Activated CD4-positive, alpha-beta memory T cell treated with anti-CD3 and anti-CD28 coated beads, Interleukin-2, amount 10 ng/mL, durations not matched to agents 7 days and 5 days (primary cell): ENCODE measurements at regions not wholly inside any gene's neighbourhood (a gene's known extent, or its start where the extent isn't known, plus 50 kb on each side); places are given as distances from the start of the nearest gene placed in this dataset.

Experiments used
- CTCF ChIA-PET: fragments of 350-600 bp; sonication (Branson Sonifier 250); formaldehyde crosslinking; loops from one replicate; lab custom pipeline; 2021; ENCODE audit warnings: antibody characterized with exemption, inconsistent platforms; lab: Charles Lee
- POLR2A ChIA-PET: fragments of 350-600 bp; sonication (Branson Sonifier 250); formaldehyde crosslinking; loops from one replicate; lab custom pipeline; 2021; ENCODE audit warnings: antibody characterized with exemption; lab: Charles Lee
- DNase-seq: peaks from one replicate; pipeline ENCODE4 v3.0.0-alpha.2; 2020
- H3K27ac Mint-ChIP-seq: one replicate; pipeline ENCODE4 v1.8.0; 2021; ENCODE audit warnings: mild to moderate bottlenecking, mixed read lengths
- H3K27me3 Mint-ChIP-seq: one replicate; pipeline ENCODE4 v1.8.0; 2021; ENCODE audit warnings: mixed read lengths
- H3K36me3 Mint-ChIP-seq: one replicate; pipeline ENCODE4 v1.8.0; 2021; ENCODE audit warnings: low read depth, mixed read lengths
- H3K4me1 Mint-ChIP-seq: one replicate; pipeline ENCODE4 v1.8.0; 2021; ENCODE audit warnings: mixed read lengths
- H3K4me3 Mint-ChIP-seq: one replicate; pipeline ENCODE4 v1.8.0; 2021; ENCODE audit warnings: mild to moderate bottlenecking, mixed read lengths
- H3K9me3 Mint-ChIP-seq: one replicate; pipeline ENCODE4 v1.8.0; 2021; ENCODE audit warnings: mixed read lengths

DNA sequence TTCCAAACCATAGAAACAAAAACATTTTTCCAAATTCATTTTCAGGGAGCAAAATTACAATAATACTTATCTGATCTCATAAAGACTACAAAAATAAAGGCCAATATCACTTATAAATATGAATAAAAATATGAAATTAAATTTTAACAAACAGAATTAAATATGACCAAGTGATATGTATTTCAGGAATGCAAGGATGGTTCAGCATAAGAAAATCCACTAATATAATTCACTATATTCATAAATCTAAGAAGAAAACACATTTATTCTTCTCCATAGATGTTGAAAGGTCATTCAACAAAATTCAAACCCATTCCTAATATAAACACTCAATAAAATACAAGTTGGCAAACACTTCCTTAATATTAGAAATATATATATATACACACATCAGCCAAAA, 115.2 kb upstream of the TMEM168 start:
- Mint-ChIP-seq H3K4me1 (no peaks in the 10 kb centered on the region), H3K27ac (no peak overlapping the region), H3K9me3 (peaks cover 12% of the 10 kb centered on the region), H3K27me3 (no peaks in the 10 kb centered on the region), H3K36me3 (peaks cover 16% of the 10 kb centered on the region), H3K4me3 (no peak overlapping the region)
- POLR2A ChIA-PET, result no interaction called here
- CTCF ChIA-PET, result no interaction called here
- no peak for DNase-seq

- H3K4me3 Mint-ChIP-seq, result no peak overlapping the region
- no peaks in the 10 kb centered on the region for H3K4me1 Mint-ChIP-seq
- ChIA-PET POLR2A (no interaction called here), CTCF (interaction anchor here (0.7 to 1.9 kb wide), 11 partner anchors 8 to 1145 kb away, joined by 3 to 20 read pairs (median 3); no protein-coding TSS in a partner anchor)
- DNase-seq, result peak; percentile 42
- no peak overlapping the region for H3K27ac Mint-ChIP-seq
- H3K9me3 Mint-ChIP-seq, result no peaks in the 10 kb centered on the region
- H3K27me3 Mint-ChIP-seq, result no peaks in the 10 kb centered on the region
- peaks cover 4% of the 10 kb centered on the region for H3K36me3 Mint-ChIP-seq
Measured at GRCh38 chr7:112898432-112899290, 108.5 kb upstream of the TMEM168 start.

DNA sequence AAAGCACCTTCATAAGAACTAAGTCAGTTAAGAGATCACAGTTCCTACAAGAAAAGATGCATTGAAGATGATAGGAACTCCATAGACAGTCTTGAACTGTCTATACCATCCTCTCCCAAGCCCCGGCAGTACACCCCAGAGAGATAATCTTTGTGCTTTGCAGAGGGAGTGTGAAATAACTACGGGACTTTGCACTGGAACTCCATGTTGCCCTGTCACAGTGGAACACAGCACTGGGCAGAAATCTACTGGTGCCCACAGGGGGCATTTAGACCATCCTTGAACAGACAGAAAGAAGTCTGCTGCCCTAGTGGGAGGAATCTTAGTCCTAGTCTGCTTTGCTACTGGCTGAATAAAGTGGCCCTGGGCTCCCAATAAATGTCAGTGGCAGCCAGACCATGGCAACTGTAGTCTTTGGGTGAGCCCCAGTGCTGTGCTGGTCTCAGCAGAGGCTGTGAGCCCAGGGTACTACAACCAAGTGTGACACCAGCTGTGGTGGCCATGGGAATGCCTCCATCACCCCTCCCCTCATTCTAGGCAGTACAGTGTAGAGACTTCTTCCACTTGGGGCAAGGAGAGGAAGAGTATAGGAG, 107.7 kb upstream of the TMEM168 start:
- H3K27ac Mint-ChIP-seq, result no peak overlapping the region
- H3K36me3 Mint-ChIP-seq, result peaks cover 4% of the 10 kb centered on the region
- H3K4me1 Mint-ChIP-seq, result no peaks in the 10 kb centered on the region
- H3K27me3 Mint-ChIP-seq, result no peaks in the 10 kb centered on the region
- H3K4me3 Mint-ChIP-seq, result no peak overlapping the region
- no peaks in the 10 kb centered on the region for H3K9me3 Mint-ChIP-seq
- no peak for DNase-seq
- CTCF ChIA-PET, result interaction anchor here (1.0 to 1.9 kb wide), 4 partner anchors 10 to 1144 kb away, joined by 3 to 20 read pairs (median 7); no protein-coding TSS in a partner anchor
- POLR2A ChIA-PET, result no interaction called here

- DNase-seq, result no peak
- Mint-ChIP-seq H3K27ac (no peak overlapping the region), H3K9me3 (no peaks in the 10 kb centered on the region), H3K27me3 (no peaks in the 10 kb centered on the region), H3K4me1 (no peaks in the 10 kb centered on the region), H3K36me3 (peaks cover 9% of the 10 kb centered on the region), H3K4me3 (no peak overlapping the region)
- POLR2A ChIA-PET, result no interaction called here
- CTCF ChIA-PET, result interaction anchor here (0.9 to 1.3 kb wide), 3 partner anchors 17 to 346 kb away, joined by 3 to 5 read pairs (median 4); no protein-coding TSS in a partner anchor
Measured at GRCh38 chr7:112896026-112896601, 105.9 kb upstream of the TMEM168 start.

DNA sequence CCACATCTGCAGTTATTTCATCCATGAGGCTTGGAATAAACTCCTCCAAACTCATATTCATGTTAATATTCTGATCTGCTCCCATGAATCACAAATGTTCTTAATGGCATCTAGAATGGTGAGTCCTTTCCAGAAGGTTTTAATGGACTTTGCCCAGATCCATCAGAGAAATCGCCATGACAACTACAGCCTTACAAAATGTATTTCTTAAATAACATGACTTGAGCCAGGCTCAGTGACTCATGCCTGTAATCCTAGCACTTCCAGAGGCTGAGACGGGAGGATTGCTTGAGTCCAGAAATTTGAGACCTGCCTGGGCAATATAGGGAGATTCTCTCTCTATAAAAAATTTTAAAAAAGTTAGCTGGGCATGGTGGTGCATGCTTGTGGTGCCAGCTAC, 102.1 kb upstream of the TMEM168 start:
- H3K27ac Mint-ChIP-seq, result no peak overlapping the region
- no peaks in the 10 kb centered on the region for H3K9me3 Mint-ChIP-seq
- H3K4me1 Mint-ChIP-seq, result no peaks in the 10 kb centered on the region
- ChIA-PET POLR2A (no interaction called here), CTCF (no interaction called here)
- no peak overlapping the region for H3K4me3 Mint-ChIP-seq
- H3K36me3 Mint-ChIP-seq, result peaks cover 9% of the 10 kb centered on the region
- DNase-seq, result no peak
- no peaks in the 10 kb centered on the region for H3K27me3 Mint-ChIP-seq

- Mint-ChIP-seq H3K27me3 (no peaks in the 10 kb centered on the region), H3K9me3 (no peaks in the 10 kb centered on the region), H3K4me3 (no peak overlapping the region), H3K36me3 (peaks cover 9% of the 10 kb centered on the region), H3K27ac (no peak overlapping the region), H3K4me1 (no peaks in the 10 kb centered on the region)
- POLR2A ChIA-PET, result no interaction called here
- CTCF ChIA-PET, result no interaction called here
- DNase-seq, result no peak
Measured at GRCh38 chr7:112891698-112892097, 101.5 kb upstream of the TMEM168 start.

GRCh38 chr7:112889834-112890438, 99.7 kb upstream of the TMEM168 start:
- H3K4me3 Mint-ChIP-seq, result no peak overlapping the region
- ChIA-PET CTCF (no interaction called here), POLR2A (no interaction called here)
- no peaks in the 10 kb centered on the region for H3K27me3 Mint-ChIP-seq
- no peak for DNase-seq
- no peak overlapping the region for H3K27ac Mint-ChIP-seq
- H3K36me3 Mint-ChIP-seq, result peaks cover 9% of the 10 kb centered on the region
- H3K4me1 Mint-ChIP-seq, result no peaks in the 10 kb centered on the region
- H3K9me3 Mint-ChIP-seq, result peaks cover 4% of the 10 kb centered on the region

DNA sequence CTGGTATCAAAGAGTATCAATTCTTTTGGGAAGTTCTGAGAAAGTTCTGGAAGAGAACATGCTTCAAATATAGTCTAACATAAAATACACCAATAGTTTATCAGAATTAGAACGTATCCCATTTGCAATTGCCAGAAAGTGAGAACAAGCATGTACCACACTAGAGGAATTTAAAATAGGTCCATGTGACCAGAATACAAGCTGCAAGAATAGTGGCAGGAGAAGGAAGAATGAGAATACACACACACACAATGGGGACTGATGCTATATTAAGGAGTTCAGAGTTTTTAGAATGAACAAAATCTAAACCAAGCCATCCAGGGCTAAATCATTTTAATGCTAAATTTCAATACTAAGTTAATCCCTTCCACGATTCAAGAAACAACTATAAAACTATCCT, 99.1 kb upstream of the TMEM168 start:
- Mint-ChIP-seq H3K27ac (no peak overlapping the region), H3K36me3 (peaks cover 6% of the 10 kb centered on the region), H3K9me3 (peaks cover 4% of the 10 kb centered on the region), H3K27me3 (no peaks in the 10 kb centered on the region), H3K4me3 (no peak overlapping the region), H3K4me1 (no peaks in the 10 kb centered on the region)
- ChIA-PET POLR2A (no interaction called here), CTCF (no interaction called here)
- no peak for DNase-seq

DNA sequence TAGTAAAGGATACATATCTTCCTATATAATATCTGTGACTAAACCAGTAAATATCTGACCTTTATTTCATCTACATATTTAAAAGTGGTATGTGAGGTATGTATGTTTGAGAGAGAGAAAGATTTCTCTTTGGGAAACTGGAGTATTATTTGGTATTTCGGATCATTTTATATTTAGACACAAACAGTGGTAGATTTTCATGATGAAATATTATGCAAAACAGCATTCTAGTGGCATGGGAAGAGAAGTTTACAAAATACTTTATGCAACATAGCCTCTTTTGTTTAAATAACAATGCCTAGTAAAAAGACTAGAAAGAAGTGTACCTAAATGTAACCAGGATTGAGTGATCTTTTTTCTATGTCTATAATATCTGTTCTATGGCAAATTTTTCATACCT, 98.6 kb upstream of the TMEM168 start:
- H3K4me3 Mint-ChIP-seq, result no peak overlapping the region
- no peak overlapping the region for H3K27ac Mint-ChIP-seq
- ChIA-PET POLR2A (no interaction called here), CTCF (no interaction called here)
- H3K36me3 Mint-ChIP-seq, result peaks cover 5% of the 10 kb centered on the region
- DNase-seq, result no peak
- H3K4me1 Mint-ChIP-seq, result no peaks in the 10 kb centered on the region
- no peaks in the 10 kb centered on the region for H3K27me3 Mint-ChIP-seq
- peaks cover 4% of the 10 kb centered on the region for H3K9me3 Mint-ChIP-seq

DNA sequence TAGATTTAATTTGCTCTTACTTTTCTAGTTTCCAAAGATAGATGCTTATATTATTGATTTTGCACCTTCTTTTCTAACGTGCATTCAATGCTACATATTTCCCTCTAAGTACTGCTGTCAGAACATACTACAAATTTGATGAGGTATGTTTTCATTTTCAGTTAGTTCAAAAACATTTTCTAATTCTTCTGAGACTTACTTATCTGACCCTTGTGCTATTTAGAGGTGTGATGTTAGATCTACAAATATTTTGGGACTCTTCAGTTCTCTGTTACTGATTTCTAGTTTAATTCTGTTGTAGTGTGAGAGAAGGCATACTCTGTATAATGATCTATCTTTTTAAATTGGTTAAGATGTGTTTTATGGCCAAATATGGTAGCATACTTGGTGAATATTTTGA, 97.8 kb upstream of the TMEM168 start:
- Mint-ChIP-seq H3K27me3 (no peaks in the 10 kb centered on the region), H3K36me3 (peaks cover 7% of the 10 kb centered on the region), H3K9me3 (peaks cover 4% of the 10 kb centered on the region), H3K27ac (no peak overlapping the region), H3K4me1 (no peaks in the 10 kb centered on the region), H3K4me3 (no peak overlapping the region)
- no peak for DNase-seq
- CTCF ChIA-PET, result no interaction called here
- POLR2A ChIA-PET, result no interaction called here

- Mint-ChIP-seq H3K9me3 (peaks cover 4% of the 10 kb centered on the region), H3K4me3 (no peak overlapping the region), H3K36me3 (peaks cover 4% of the 10 kb centered on the region), H3K27ac (no peak overlapping the region), H3K27me3 (no peaks in the 10 kb centered on the region), H3K4me1 (no peaks in the 10 kb centered on the region)
- no peak for DNase-seq
- CTCF ChIA-PET, result no interaction called here
- POLR2A ChIA-PET, result no interaction called here
Measured at GRCh38 chr7:112887337-112887736, 97.1 kb upstream of the TMEM168 start.

DNA sequence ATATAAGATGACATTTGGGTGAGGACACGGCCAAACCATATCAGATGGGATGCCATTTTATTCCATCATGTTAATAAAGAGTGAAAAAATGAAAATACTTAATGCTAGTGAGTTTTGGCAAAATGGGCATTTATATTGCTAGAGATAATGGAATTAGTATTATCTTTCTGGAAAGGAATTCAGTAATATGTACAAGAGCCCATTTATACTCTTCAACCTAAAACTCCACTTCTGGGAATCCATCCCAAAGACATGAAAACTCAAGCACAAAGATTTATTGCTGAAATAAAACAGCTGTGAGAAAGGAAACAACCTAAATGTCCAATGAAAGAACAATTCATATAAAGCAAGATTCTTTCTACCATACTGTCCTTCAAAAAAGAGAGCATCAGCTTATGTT, 96.0 kb upstream of the TMEM168 start:
- CTCF ChIA-PET, result no interaction called here
- H3K36me3 Mint-ChIP-seq, result peaks cover 2% of the 10 kb centered on the region
- no peaks in the 10 kb centered on the region for H3K4me1 Mint-ChIP-seq
- peaks cover 4% of the 10 kb centered on the region for H3K9me3 Mint-ChIP-seq
- POLR2A ChIA-PET, result no interaction called here
- no peak for DNase-seq
- no peak overlapping the region for H3K4me3 Mint-ChIP-seq
- H3K27ac Mint-ChIP-seq, result no peak overlapping the region
- no peaks in the 10 kb centered on the region for H3K27me3 Mint-ChIP-seq

- no peak overlapping the region for H3K27ac Mint-ChIP-seq
- H3K27me3 Mint-ChIP-seq, result no peaks in the 10 kb centered on the region
- DNase-seq, result no peak
- H3K4me3 Mint-ChIP-seq, result no peak overlapping the region
- peaks cover 4% of the 10 kb centered on the region for H3K9me3 Mint-ChIP-seq
- no peaks in the 10 kb centered on the region for H3K4me1 Mint-ChIP-seq
- ChIA-PET POLR2A (no interaction called here), CTCF (no interaction called here)
- H3K36me3 Mint-ChIP-seq, result peaks cover 2% of the 10 kb centered on the region
Measured at GRCh38 chr7:112882991-112883390, 92.8 kb upstream of the TMEM168 start.
